Ascending aorta (tissue), 2 donors: ENCODE measurements at regions not wholly inside any gene's neighbourhood (a gene's known extent, or its start where the extent isn't known, plus 50 kb on each side); places are given as distances from the start of the nearest gene placed in this dataset.

Experiments
- DNase-seq, 2 donors: peaks; one replicate each; pipeline ENCODE4 v3.0.0-alpha.2; 2019; ENCODE audit warnings: low spot score in 2 of 2
- H3K27ac ChIP-seq, 2 donors: fragments of 200-600 bp; sonication (generic); one replicate each; pipeline ENCODE4 v1.5.1; 2016 to 2017; ENCODE audit warnings: mild to moderate bottlenecking in 1 of 2
- H3K27me3 ChIP-seq: fragments of 200-600 bp; sonication (generic); one replicate; pipeline ENCODE4 v1.5.1; 2017
- H3K36me3 ChIP-seq, 2 donors: fragments of 200-600 bp; sonication (generic); one replicate each; pipeline ENCODE4 v1.5.1; 2016
- H3K4me1 ChIP-seq, 2 donors: fragments of 200-600 bp; sonication (generic); one replicate each; pipeline ENCODE4 v1.5.1; 2016 to 2017; ENCODE audit warnings: mild to moderate bottlenecking in 1 of 2
- H3K4me3 ChIP-seq, 2 donors: fragments of 200-600 bp; sonication (generic); one replicate each; pipeline ENCODE4 v1.5.1; 2016 to 2017; ENCODE audit warnings: mild to moderate bottlenecking in 1 of 2
- H3K9me3 ChIP-seq, 2 donors: fragments of 200-600 bp; sonication (generic); one replicate each; pipeline ENCODE4 v1.5.1; 2016
- intact Hi-C: fragments of 100-400 bp; cut with DNase I; formaldehyde crosslinking; loops from one replicate; pipeline ENCODE4 v1.15.1; 2023
- TF ChIP-seq, protein P1 (sequence below), 3 experiments: fragments of 200-600 bp in 2 of 3; fragments of 450-650 bp in 1 of 3; sonication (generic) in 2 of 3; IDR thresholded peaks; one replicate each; pipeline ENCODE4 v1.5.1; 2016 to 2019; ENCODE audit warnings: antibody characterized with exemption in 3 of 3, mild to moderate bottlenecking in 1 of 3, moderate library complexity in 1 of 3

DNA sequence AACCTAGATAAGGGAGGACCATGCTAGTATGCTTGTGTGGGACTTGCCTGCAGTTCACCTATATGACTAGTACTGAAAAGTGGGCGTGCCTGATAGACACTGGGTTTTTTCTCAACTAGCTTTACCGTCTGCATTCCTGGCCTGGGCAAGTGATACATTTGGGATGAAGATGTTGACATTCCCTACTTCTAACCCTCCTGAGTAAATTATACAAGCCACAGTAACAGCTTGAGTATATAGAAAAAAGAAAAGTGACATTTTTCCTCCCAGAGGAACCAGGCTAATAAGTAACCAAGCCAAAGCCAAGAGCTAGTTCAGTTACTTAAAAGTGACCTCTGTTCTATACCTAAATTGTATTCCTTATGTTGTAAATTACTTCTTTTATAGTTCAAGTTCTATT, 153.8 kb upstream of the CYLC2 start:
- Histone ChIP-seq H3K4me3 (no peak overlapping the region), H3K27me3 (no peaks in the 10 kb centered on the region), H3K4me1 (no peaks in the 10 kb centered on the region), H3K9me3 (no peaks in the 10 kb centered on the region), H3K36me3 (no peaks in the 10 kb centered on the region), H3K27ac (no peak overlapping the region)
- TF ChIP-seq, protein P1, sequence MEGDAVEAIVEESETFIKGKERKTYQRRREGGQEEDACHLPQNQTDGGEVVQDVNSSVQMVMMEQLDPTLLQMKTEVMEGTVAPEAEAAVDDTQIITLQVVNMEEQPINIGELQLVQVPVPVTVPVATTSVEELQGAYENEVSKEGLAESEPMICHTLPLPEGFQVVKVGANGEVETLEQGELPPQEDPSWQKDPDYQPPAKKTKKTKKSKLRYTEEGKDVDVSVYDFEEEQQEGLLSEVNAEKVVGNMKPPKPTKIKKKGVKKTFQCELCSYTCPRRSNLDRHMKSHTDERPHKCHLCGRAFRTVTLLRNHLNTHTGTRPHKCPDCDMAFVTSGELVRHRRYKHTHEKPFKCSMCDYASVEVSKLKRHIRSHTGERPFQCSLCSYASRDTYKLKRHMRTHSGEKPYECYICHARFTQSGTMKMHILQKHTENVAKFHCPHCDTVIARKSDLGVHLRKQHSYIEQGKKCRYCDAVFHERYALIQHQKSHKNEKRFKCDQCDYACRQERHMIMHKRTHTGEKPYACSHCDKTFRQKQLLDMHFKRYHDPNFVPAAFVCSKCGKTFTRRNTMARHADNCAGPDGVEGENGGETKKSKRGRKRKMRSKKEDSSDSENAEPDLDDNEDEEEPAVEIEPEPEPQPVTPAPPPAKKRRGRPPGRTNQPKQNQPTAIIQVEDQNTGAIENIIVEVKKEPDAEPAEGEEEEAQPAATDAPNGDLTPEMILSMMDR (IDR thresholded peaks at IDR 0.05), result no peak
- intact Hi-C loops, result no loop called here
- DNase-seq, result no peak

- DNase-seq, result no peak
- no peak overlapping the region for H3K27ac ChIP-seq
- H3K4me1 ChIP-seq, result no peaks in the 10 kb centered on the region
- H3K36me3 ChIP-seq, result no peaks in the 10 kb centered on the region
- intact Hi-C loops, result no loop called here
- no peak overlapping the region for H3K4me3 ChIP-seq
- H3K27me3 ChIP-seq, result no peaks in the 10 kb centered on the region
- H3K9me3 ChIP-seq, result no peaks in the 10 kb centered on the region
- TF ChIP-seq, protein P1 (IDR thresholded peaks at IDR 0.05), result no peak
Measured at GRCh38 chr9:102840335-102840734, 154.8 kb upstream of the CYLC2 start.

- no peak for DNase-seq
- no peaks in the 10 kb centered on the region for H3K36me3 ChIP-seq
- H3K27me3 ChIP-seq, result no peaks in the 10 kb centered on the region
- no peak overlapping the region for H3K27ac ChIP-seq
- H3K4me1 ChIP-seq, result no peaks in the 10 kb centered on the region
- TF ChIP-seq, protein P1 (IDR thresholded peaks at IDR 0.05), result no peak
- intact Hi-C loops, result no loop called here
- no peak overlapping the region for H3K4me3 ChIP-seq
- H3K9me3 ChIP-seq, result no peaks in the 10 kb centered on the region
Measured at GRCh38 chr9:102832814-102833213, 162.3 kb upstream of the CYLC2 start.

GRCh38 chr9:102796244-102796643, 198.9 kb upstream of the CYLC2 start:
- Histone ChIP-seq H3K36me3 (no peaks in the 10 kb centered on the region), H3K4me3 (no peak overlapping the region), H3K9me3 (no peaks in the 10 kb centered on the region), H3K27ac (no peak overlapping the region), H3K27me3 (no peaks in the 10 kb centered on the region), H3K4me1 (no peaks in the 10 kb centered on the region)
- DNase-seq, result no peak
- TF ChIP-seq, protein P1 (IDR thresholded peaks at IDR 0.05), result no peak
- intact Hi-C loops, result no loop called here

GRCh38 chr9:102795532-102795931, 199.6 kb upstream of the CYLC2 start:
- Histone ChIP-seq H3K9me3 (no peaks in the 10 kb centered on the region), H3K4me1 (no peaks in the 10 kb centered on the region), H3K4me3 (no peak overlapping the region), H3K27ac (no peak overlapping the region), H3K27me3 (no peaks in the 10 kb centered on the region), H3K36me3 (no peaks in the 10 kb centered on the region)
- TF ChIP-seq, protein P1 (IDR thresholded peaks at IDR 0.05), result no peak
- DNase-seq, result no peak
- intact Hi-C loops, result no loop called here

DNA sequence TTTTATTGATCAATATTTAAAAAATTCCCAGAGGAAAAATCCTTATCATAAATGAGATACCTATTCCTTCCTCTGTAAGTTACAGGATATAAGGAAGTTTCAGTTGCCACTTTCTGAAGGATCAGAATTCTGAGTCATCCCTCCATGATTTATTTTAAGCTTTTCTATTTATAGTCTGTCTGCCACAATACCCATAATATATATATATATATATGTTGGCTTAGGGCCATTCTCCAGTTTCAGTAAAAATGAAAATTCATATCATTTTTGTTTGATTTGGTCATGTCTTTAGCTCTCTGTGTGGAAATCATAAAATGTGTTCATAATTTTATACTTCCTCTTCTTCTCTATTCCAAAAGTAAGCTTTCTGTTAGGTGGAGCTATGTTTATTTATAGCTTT, 215.8 kb upstream of the CYLC2 start:
- H3K27ac ChIP-seq, result no peak overlapping the region
- TF ChIP-seq, protein P1 (IDR thresholded peaks at IDR 0.05), result no peak
- intact Hi-C loops, result no loop called here
- DNase-seq, result no peak
- H3K27me3 ChIP-seq, result no peaks in the 10 kb centered on the region
- no peaks in the 10 kb centered on the region for H3K4me1 ChIP-seq
- no peaks in the 10 kb centered on the region for H3K9me3 ChIP-seq
- no peak overlapping the region for H3K4me3 ChIP-seq
- H3K36me3 ChIP-seq, result no peaks in the 10 kb centered on the region
